Ectodermal cell (in vitro differentiated cells): ENCODE measurements at regions not wholly inside any gene's neighbourhood (a gene's known extent, or its start where the extent isn't known, plus 50 kb on each side); places are given as distances from the start of the nearest gene placed in this dataset.

Experiments
- H3K27ac ChIP-seq: 2 replicates; pipeline ENCODE4 v1.7.0; 2013; ENCODE audit warnings: mild to moderate bottlenecking, low read depth, low read length; ENCODE audit not compliant: insufficient read depth, poor library complexity, severe bottlenecking
- H3K27me3 ChIP-seq: 2 replicates; pipeline ENCODE4 v1.7.0; 2013; ENCODE audit warnings: mild to moderate bottlenecking, low read length; ENCODE audit not compliant: insufficient read depth, control insufficient read depth, poor library complexity, severe bottlenecking
- H3K36me3 ChIP-seq: one replicate; pipeline ENCODE4 v1.7.0; 2013; ENCODE audit warnings: low read length; ENCODE audit not compliant: control insufficient read depth, insufficient read depth
- H3K4me1 ChIP-seq: one replicate; pipeline ENCODE4 v1.7.0; 2013; ENCODE audit warnings: low read length; ENCODE audit not compliant: control insufficient read depth, insufficient read depth
- H3K4me3 ChIP-seq: 2 replicates; pipeline ENCODE4 v1.7.0; 2013; ENCODE audit warnings: low read depth, low read length, control low read depth; ENCODE audit not compliant: insufficient read depth
- H3K9me3 ChIP-seq: 2 replicates; pipeline ENCODE4 v1.7.0; 2013; ENCODE audit warnings: mild to moderate bottlenecking, low read length, moderate library complexity; ENCODE audit not compliant: control insufficient read depth
- WGBS, 2 experiments: methylation state at CpG; one replicate each; pipeline ENCODE4 v1.1.7; 2013; ENCODE audit warnings: missing lambda C conversion rate in 2 of 2; 5-methylcytosine and 5-hydroxymethylcytosine counted together

- Histone ChIP-seq H3K27me3 (no peaks in the 10 kb centered on the region), H3K4me3 (no peak overlapping the region), H3K4me1 (no peaks in the 10 kb centered on the region), H3K9me3 (no peaks in the 10 kb centered on the region), H3K36me3 (no peaks in the 10 kb centered on the region), H3K27ac (no peak overlapping the region)
- 94 to 97% methylated on average over 1 to 2 of the region's 2 CpGs for WGBS, 2 experiments
Measured at GRCh38 chr15:47390208-47390765, 327.0 kb upstream of the SEMA6D start.

DNA sequence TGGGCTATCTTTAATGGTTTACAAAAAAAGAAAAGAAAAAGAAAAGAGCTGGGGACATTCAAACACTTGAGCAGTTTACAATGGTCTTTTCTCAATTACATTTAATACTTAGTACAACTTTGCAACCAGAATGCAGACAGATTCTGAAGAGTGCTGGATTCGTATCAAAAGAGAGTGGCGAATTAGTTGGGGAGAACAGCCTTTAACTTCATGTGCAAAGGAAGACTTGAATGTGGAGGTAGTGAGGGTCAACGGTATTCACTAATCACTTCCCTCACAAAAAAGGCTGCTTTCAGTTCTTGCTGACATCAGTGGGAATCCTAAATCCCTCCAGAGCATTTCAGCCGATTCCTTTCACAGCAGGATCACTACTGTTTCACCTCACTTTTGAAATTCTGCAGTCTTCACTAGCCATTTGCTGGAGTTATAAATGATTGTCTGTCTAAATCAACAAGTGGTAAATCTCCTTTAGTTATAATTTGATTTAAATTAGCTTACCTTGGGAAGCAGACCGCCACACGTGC, 323.0 kb upstream of the SEMA6D start:
- Histone ChIP-seq H3K27me3 (no peaks in the 10 kb centered on the region), H3K4me3 (no peak overlapping the region), H3K27ac (no peak overlapping the region), H3K36me3 (no peaks in the 10 kb centered on the region), H3K4me1 (no peaks in the 10 kb centered on the region), H3K9me3 (no peaks in the 10 kb centered on the region)
- 9 to 23% methylated on average over 3 to 5 of the region's 6 CpGs for WGBS, 2 experiments

DNA sequence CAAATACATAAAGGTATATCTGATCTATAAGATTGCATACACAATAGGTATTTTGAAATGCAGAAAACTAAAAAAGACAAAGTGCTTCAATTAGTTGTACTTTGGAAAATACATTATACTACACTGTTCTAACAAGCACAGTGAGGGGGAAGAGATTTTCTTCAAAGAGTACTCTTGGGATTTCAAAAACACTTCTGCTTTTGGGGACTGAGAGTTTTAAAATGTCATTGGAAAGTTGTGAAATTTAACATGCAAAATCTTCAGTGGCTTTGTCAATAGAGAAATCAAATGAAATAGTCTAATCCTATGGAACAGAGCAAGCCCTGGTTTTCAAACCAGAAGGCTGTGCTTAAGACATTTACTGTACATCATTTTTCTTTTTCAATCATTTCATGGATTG, 322.2 kb upstream of the SEMA6D start:
- Histone ChIP-seq H3K4me3 (no peak overlapping the region), H3K4me1 (no peaks in the 10 kb centered on the region), H3K9me3 (no peaks in the 10 kb centered on the region), H3K27ac (no peak overlapping the region), H3K36me3 (no peaks in the 10 kb centered on the region), H3K27me3 (no peaks in the 10 kb centered on the region)

GRCh38 chr15:47397655-47398054, 319.6 kb upstream of the SEMA6D start:
- H3K27me3 ChIP-seq, result no peaks in the 10 kb centered on the region
- no peaks in the 10 kb centered on the region for H3K9me3 ChIP-seq
- no peak overlapping the region for H3K27ac ChIP-seq
- H3K36me3 ChIP-seq, result no peaks in the 10 kb centered on the region
- no peaks in the 10 kb centered on the region for H3K4me1 ChIP-seq
- 100% methylated on average over 1 to 2 of the region's 2 CpGs for WGBS, 2 experiments
- H3K4me3 ChIP-seq, result no peak overlapping the region

DNA sequence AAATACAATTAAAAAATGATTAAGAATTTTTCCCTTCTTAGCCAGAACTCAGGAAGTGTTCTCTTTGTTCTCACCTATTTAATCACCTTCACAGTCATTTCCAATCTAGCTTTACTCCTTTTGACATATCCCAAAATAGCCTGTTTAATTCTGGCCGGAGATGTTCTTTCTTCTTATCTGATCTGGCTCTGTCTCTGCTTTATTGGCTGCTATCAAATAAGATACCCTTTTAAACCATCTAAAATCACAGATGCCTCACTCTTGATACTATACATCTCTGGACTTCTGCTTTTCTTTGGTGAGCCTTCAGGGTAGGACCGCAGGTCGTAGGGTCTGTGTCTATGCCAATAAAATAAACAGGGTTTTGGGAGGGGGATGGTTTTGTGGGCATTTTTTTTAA, 319.2 kb upstream of the SEMA6D start:
- H3K27me3 ChIP-seq, result no peaks in the 10 kb centered on the region
- no peak overlapping the region for H3K27ac ChIP-seq
- H3K4me1 ChIP-seq, result no peaks in the 10 kb centered on the region
- H3K36me3 ChIP-seq, result no peaks in the 10 kb centered on the region
- no peaks in the 10 kb centered on the region for H3K9me3 ChIP-seq
- WGBS, 2 experiments, result 95 to 97% methylated on average over 3 of the region's 3 CpGs
- no peak overlapping the region for H3K4me3 ChIP-seq

DNA sequence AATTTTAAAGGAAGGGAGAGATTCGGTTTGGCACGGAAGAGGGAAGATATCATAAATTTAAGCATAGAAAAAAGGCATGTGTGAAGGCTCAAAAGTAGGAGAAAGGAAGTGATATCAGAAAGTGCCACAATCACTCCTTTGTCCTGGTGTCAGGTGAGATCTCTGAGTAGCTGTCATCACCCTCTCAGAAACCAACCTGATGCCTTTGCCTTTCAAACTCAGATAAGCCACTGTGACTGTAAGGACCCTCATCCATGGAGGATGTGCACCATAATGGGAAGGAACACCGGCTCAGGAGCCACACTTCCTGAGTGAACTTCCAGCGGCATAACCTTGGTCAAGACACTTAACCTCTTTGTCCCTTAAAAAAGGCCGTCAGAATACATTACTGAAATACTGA, 318.7 kb upstream of the SEMA6D start:
- H3K9me3 ChIP-seq, result no peaks in the 10 kb centered on the region
- H3K36me3 ChIP-seq, result no peaks in the 10 kb centered on the region
- H3K4me1 ChIP-seq, result no peaks in the 10 kb centered on the region
- no peaks in the 10 kb centered on the region for H3K27me3 ChIP-seq
- WGBS, 2 experiments, result 93 to 94% methylated on average over 5 of the region's 5 CpGs
- H3K4me3 ChIP-seq, result no peak overlapping the region
- H3K27ac ChIP-seq, result no peak overlapping the region

DNA sequence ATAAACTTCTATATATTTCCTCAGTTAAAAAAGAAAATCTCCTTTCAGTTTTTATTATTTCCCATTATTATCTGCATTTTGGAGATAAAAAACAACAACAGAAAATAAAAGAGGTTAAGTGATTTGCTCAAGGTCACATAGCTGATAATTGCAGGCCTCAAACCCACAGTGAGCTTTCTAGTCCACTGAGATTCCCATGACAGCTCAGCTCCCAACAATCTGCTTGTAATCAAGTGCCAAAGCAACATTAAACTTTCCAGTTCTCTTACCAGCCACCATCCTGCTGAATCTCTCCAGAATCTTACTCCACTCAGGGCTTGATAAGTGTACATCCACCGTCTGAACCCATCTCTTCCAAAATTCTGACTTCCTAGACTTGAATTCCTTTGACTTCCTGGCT, 318.2 kb upstream of the SEMA6D start:
- H3K4me1 ChIP-seq, result no peaks in the 10 kb centered on the region
- no peaks in the 10 kb centered on the region for H3K27me3 ChIP-seq
- no peak overlapping the region for H3K27ac ChIP-seq
- no peaks in the 10 kb centered on the region for H3K9me3 ChIP-seq
- no peak overlapping the region for H3K4me3 ChIP-seq
- 89 to 94% methylated on average over 1 of the region's 1 CpG for WGBS, 2 experiments
- H3K36me3 ChIP-seq, result no peaks in the 10 kb centered on the region

DNA sequence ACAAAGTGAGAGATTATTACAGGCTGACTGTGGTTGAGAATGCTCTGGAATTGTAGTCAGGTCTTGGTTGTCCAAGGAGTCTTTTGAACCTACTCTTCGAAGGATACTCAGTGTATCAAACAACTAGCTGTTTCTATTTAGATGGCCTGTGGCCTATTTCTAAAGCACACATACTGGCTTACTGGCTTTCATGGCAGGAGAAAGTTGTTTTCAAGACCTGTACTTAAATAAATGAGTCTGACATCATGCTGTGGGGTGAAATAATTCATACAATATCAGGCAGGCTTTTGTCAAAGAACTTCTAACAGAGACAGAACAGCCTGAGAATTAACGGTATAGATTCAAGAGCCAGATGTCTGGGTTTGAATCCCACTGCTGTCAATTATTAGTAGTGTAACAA, 316.7 kb upstream of the SEMA6D start:
- Histone ChIP-seq H3K36me3 (no peaks in the 10 kb centered on the region), H3K9me3 (no peaks in the 10 kb centered on the region), H3K4me1 (no peaks in the 10 kb centered on the region), H3K27me3 (no peaks in the 10 kb centered on the region), H3K27ac (no peak overlapping the region), H3K4me3 (no peak overlapping the region)
- 98% methylated on average over 2 of the region's 2 CpGs for WGBS, 2 experiments

DNA sequence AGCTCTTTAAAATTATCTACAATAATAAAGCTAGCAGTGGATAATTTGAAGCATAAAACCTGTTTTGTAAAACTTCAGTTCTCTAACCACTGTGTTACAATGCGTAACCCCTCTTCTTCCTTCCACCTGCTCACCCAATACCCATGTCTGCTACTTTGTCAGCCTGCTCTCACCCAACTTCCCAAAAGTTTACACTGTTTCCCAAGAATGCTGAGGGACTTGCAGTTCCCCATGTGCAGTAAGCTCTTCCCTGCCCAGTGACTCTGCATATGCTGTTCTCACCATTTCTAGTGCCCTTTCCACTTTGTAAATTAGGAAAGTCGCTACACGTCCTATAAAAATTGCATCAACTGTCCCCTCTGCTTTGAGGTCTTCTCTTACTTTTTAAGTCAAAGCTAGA, 315.9 kb upstream of the SEMA6D start:
- Histone ChIP-seq H3K4me3 (no peak overlapping the region), H3K4me1 (no peaks in the 10 kb centered on the region), H3K27me3 (no peaks in the 10 kb centered on the region), H3K9me3 (no peaks in the 10 kb centered on the region), H3K36me3 (no peaks in the 10 kb centered on the region), H3K27ac (no peak overlapping the region)
- 92 to 95% methylated on average over 3 of the region's 3 CpGs for WGBS, 2 experiments

GRCh38 chr15:47402829-47403228, 314.5 kb upstream of the SEMA6D start:
- Histone ChIP-seq H3K27me3 (no peaks in the 10 kb centered on the region), H3K9me3 (no peaks in the 10 kb centered on the region), H3K4me1 (no peaks in the 10 kb centered on the region), H3K4me3 (no peak overlapping the region), H3K27ac (no peak overlapping the region), H3K36me3 (no peaks in the 10 kb centered on the region)
- 92 to 100% methylated on average over 1 of the region's 1 CpG for WGBS, 2 experiments

DNA sequence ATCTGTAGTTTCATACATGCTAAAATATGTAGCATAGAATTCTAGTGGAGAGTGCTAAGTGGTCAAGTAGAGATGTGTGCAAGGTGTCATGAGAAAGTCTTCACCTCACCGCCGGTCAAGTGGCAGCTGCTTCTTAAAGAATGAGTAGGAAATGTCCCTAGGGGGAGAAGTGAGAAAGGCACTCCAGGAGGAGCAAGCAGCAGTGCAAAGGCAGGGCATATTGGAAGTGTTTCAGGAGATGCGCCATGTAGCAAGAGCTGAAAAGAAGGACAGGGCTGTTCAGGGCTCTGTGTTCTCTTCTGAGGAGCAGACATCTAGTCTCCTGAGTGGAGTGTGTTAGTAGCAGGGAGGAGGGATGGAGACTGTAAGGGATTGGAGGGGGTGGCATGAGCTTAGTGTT, 312.4 kb upstream of the SEMA6D start:
- H3K36me3 ChIP-seq, result no peaks in the 10 kb centered on the region
- H3K4me3 ChIP-seq, result no peak overlapping the region
- H3K9me3 ChIP-seq, result no peaks in the 10 kb centered on the region
- H3K27me3 ChIP-seq, result no peaks in the 10 kb centered on the region
- H3K4me1 ChIP-seq, result no peaks in the 10 kb centered on the region
- WGBS, 2 experiments, result 86 to 88% methylated on average over 3 of the region's 3 CpGs
- H3K27ac ChIP-seq, result no peak overlapping the region
